ENCODE measurements at regions not wholly inside any gene's neighbourhood (a gene's known extent, or its start where the extent isn't known, plus 50 kb on each side); places are given as distances from the start of the nearest gene placed in this dataset.
"Not testable (repeated sequence)": the region's sequence is repeated elsewhere in the genome, so short reads cannot be mapped to it uniquely, and the experiment has no call there.

- DNase-seq (ENCODE audit: low read depth in 3 of 3, low spot score in 2 of 3) = no peak
These were observed 129.7 kb downstream of the EPC1 start for GRCh38 chr10:32217216-32217615.

DNA sequence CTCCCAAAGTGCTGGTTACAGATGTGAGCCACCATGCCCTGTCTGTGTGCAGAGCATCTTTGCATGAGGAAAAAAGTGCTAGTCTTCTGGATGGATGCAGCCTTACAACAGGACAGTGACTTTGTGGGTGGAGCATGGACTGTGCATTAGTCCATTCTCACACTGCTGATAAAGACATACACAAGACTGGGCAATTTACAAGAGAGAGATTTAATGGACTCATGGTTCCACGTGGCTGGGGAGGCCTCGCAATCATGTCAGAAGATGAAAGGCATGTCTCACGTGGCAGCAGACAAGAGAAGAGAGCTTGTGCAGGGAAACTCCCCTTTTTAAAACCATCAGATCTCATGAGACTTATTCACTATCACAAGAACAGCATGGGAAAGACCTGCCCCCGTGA, 133.1 kb downstream of the EPC1 start:
- DNase-seq (ENCODE audit: low read depth in 3 of 3, low spot score in 2 of 3) = not testable (repeated sequence)

DNA sequence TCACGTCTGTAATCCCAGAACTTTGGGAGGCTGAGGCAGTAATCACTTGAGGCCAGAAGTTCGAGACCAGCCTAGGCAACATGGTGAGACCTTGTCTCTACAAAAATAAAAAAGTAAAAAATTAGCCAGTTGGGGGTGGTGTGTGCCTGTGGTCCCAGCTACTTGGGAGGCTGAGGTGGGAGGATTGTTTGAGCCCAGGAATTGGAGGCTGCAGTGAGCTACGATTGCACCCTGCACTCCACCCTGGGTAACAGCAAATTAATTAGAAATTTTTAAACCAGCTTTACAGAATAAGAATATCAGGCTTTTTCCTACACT, 136.0 kb downstream of the EPC1 start:
- no peak for DNase-seq (ENCODE audit: low read depth in 3 of 3, low spot score in 2 of 3)

- no peak for DNase-seq (ENCODE audit: low read depth in 3 of 3, low spot score in 2 of 3)
These were observed 136.5 kb downstream of the EPC1 start for GRCh38 chr10:32210306-32211045.

DNA sequence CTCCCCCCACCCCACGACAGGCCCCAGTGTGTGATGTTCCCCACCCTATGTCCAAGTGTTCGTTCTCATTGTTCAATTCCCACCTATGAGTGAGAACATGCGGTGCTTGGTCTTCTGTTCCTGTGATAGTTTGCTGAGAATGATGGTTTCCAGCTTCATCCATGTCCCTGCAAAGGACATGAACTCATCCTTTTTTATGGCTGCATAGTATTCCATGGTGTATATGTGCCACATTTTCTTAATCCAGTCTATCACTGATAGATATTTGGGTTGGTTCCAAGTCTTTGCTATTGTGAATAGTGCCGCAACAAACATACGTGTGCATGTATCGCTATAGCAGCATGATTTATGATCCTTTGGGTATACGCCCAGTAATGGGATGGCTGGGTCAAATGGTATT, 139.0 kb downstream of the EPC1 start:
- DNase-seq (ENCODE audit: low read depth in 3 of 3, low spot score in 2 of 3) = not testable (repeated sequence)

DNA sequence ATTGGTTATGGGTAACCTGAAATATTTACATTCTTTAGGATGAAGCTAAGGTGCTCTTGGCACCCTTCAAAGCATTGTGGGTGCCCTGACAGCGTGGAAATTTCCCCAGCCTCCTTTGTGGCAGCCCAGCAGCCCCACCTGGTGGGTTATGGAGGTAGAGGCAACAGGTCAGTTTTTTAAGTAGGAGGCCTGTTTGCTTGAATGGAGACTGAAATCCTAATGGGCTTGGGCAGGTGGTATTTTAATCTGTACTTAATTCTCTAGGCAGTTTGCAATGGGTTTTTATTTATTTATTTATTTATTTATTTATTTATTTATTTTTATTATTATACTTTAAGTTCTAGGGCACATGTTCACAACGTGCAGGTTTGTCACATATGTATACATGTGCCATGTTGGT, 139.4 kb downstream of the EPC1 start:
- DNase-seq (ENCODE audit: low read depth in 3 of 3, low spot score in 2 of 3) = no peak

DNA sequence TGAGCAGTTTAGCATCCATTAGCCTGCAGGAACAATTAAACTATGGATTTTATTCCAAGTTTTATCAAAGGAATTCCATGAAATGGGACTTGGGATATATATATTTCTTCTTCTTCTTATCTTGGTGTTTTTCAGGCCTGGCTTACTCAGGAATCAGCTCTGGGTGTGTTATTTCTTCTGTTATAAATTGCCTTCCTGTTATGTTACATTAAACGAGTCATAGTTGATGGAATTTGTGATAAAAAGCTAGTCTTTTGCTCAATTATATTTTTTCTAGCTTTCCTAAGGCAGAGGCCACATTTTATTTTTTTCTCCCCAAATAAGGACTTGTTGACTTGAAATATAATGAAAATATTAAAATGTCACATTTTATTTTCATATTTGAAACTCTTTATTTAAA, 141.3 kb downstream of the EPC1 start:
- DNase-seq (ENCODE audit: low read depth in 3 of 3, low spot score in 2 of 3) = no peak

- DNase-seq (ENCODE audit: low read depth in 3 of 3, low spot score in 2 of 3) = no peak
These were observed 142.4 kb downstream of the EPC1 start for GRCh38 chr10:32204606-32205005.

GRCh38 chr10:32199714-32200394, 143.6 kb upstream of the KIF5B start:
- DNase-seq (ENCODE audit: low read depth in 3 of 3, low spot score in 2 of 3) = no peak

- DNase-seq (ENCODE audit: low read depth in 3 of 3, low spot score in 2 of 3) = no peak
These were observed 141.2 kb upstream of the KIF5B start for GRCh38 chr10:32197423-32197822.

DNA sequence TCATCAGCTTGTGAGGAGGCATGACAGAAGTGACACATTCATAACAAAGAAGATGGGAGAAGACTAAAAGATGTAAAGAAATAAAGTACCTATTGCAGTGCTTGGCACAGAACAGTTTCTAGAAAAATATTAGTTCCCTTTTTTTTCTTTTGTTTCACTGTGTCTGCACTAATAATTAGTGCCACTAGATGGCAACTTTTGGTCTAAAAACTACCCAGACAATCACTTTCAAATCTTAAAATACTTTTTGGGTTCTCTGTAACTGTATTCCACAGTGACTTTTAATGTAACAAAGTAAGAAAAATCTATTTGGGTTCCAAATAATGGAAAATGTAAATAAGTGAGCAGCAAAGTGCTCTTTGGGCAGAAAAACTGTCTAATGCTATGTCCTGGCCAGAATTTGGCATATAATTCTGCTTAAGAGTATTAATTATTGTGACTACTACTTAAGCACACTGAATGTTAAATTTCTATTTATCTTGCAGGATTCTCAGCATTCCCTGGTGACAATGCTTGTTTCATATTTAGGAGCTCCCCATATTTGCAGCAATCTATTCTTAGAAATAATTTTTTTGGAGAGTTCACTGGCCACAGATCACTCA, 134.8 kb upstream of the KIF5B start:
- DNase-seq (ENCODE audit: low read depth in 3 of 3, low spot score in 2 of 3) = peak in 1 of 3 donors; percentile 50

DNA sequence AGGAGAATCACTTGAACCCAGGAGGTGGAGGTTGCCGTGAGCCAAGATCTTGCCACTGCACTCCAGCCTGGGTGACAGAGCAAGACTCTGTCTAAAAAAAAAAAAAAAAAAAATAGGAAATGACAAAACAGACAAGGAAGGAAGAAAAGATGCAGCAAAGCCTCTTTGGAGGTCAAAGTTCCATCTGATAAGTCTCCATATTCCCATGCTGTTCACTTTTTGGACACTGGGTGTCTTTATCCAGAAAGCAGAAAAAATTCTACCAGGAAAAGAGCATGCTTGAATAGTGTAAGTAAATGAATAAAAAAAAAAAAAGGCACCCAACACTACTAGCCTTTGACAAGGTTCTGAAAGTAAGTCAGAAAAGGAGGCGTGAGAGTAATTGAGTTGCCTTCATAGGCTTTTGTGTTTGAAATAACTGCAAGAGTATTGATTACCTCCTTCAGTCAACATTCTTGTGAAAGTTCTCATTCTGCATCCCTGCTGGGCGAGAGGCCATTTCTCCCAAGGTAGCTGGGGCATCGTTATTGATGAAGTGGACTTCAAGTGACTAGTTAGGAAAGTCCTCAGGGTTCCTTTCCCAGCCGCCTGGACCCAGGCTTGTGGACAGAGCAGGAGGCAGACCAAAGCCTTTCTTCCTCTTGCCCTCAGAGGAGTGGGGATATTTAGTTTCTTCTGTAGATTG, 133.3 kb upstream of the KIF5B start:
- no peak for DNase-seq (ENCODE audit: low read depth in 3 of 3, low spot score in 2 of 3)

- not testable (repeated sequence) for DNase-seq (ENCODE audit: low read depth in 3 of 3, low spot score in 2 of 3)
These were observed 132.4 kb upstream of the KIF5B start for GRCh38 chr10:32188601-32189000.

DNA sequence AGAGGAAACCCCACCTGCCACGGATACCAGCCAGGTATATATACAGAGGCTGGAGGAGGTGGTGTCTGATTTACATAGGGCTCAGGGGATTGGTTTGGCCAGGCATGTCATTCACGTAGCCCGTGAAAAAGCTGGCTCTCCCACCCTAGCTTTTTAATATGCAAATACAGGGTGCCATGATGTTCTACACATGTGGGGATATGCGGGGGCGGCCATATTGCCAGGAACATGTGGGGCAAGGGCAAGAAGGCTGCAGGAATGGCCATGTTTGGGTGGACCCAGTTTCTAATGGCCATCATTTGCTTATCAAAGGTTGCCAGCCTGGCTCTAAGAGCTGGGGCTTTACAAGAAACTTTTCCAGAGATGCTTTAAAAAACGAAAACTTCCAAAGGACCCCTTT, 131.5 kb upstream of the KIF5B start:
- no peak for DNase-seq (ENCODE audit: low read depth in 3 of 3, low spot score in 2 of 3)

GRCh38 chr10:32183652-32184051, 127.4 kb upstream of the KIF5B start:
- DNase-seq (ENCODE audit: low read depth in 3 of 3, low spot score in 2 of 3) = not testable (repeated sequence)

- no peak for DNase-seq (ENCODE audit: low read depth in 3 of 3, low spot score in 2 of 3)
These were observed 126.3 kb upstream of the KIF5B start for GRCh38 chr10:32182476-32182875.

- no peak for DNase-seq (ENCODE audit: low read depth in 3 of 3, low spot score in 2 of 3)
These were observed 124.4 kb upstream of the KIF5B start for GRCh38 chr10:32180390-32181280.

- no peak for DNase-seq (ENCODE audit: low read depth in 3 of 3, low spot score in 2 of 3)
These were observed 123.6 kb upstream of the KIF5B start for GRCh38 chr10:32179836-32180235.

- DNase-seq (ENCODE audit: low read depth in 3 of 3, low spot score in 2 of 3) = not testable (repeated sequence)
These were observed 121.4 kb upstream of the KIF5B start for GRCh38 chr10:32177594-32177993.

GRCh38 chr10:32175629-32176028, 119.4 kb upstream of the KIF5B start:
- DNase-seq (ENCODE audit: low read depth in 3 of 3, low spot score in 2 of 3) = no peak

All from right renal cortex interstitium (tissue), 3 donors.